HEK293T (cell line): ENCODE measurements at regions not wholly inside any gene's neighbourhood (a gene's known extent, or its start where the extent isn't known, plus 50 kb on each side); places are given as distances from the start of the nearest gene placed in this dataset.

Experiments
- CTCF ChIA-PET: fragments of 350-600 bp; formaldehyde crosslinking; extraction: SDS; loops from one replicate; lab custom pipeline; 2021; ENCODE audit warnings: antibody characterized with exemption, inconsistent platforms; lab: Yijun Ruan, JAX
- POLR2A ChIA-PET: fragments of 350-600 bp; formaldehyde crosslinking; extraction: SDS; loops from one replicate; lab custom pipeline; 2020; ENCODE audit warnings: antibody characterized with exemption, inconsistent platforms; lab: Yijun Ruan, JAX
- DNase-seq: peaks from one replicate; pipeline ENCODE4 v3.0.0; 2012; ENCODE audit warnings: mixed read lengths; ENCODE audit errors: extremely low spot score
- ARNT ChIP-seq: fragments of 450-650 bp; IDR thresholded peaks from 2 replicates; pipeline ENCODE4 v1.6.1; 2017; ENCODE audit warnings: mild to moderate bottlenecking
- BHLHE40 ChIP-seq: fragments of 450-650 bp; IDR thresholded peaks from 2 replicates; pipeline ENCODE4 v1.6.1; 2016; ENCODE audit warnings: mild to moderate bottlenecking, moderate library complexity, borderline replicate concordance
- CTBP1 ChIP-seq: fragments of 450-650 bp; IDR thresholded peaks from 2 replicates; pipeline ENCODE4 v1.6.1; 2016; ENCODE audit warnings: borderline replicate concordance
- ELF4 ChIP-seq: fragments of 450-650 bp; IDR thresholded peaks from 2 replicates; pipeline ENCODE4 v1.6.1; 2017; ENCODE audit warnings: antibody characterized with exemption
- FOXA1 ChIP-seq: fragments of 450-650 bp; IDR thresholded peaks from 2 replicates; pipeline ENCODE4 v1.6.1; 2016; ENCODE audit warnings: mild to moderate bottlenecking
- FOXK2 ChIP-seq: fragments of 450-650 bp; IDR thresholded peaks from 2 replicates; pipeline ENCODE4 v1.6.1; 2016; ENCODE audit warnings: mild to moderate bottlenecking
- FOXM1 ChIP-seq: fragments of 450-650 bp; IDR thresholded peaks from 2 replicates; pipeline ENCODE4 v1.6.1; 2017; ENCODE audit warnings: mild to moderate bottlenecking, borderline replicate concordance
- HDGF ChIP-seq: fragments of 450-650 bp; IDR thresholded peaks from 2 replicates; pipeline ENCODE4 v1.6.1; 2017; ENCODE audit warnings: antibody characterized with exemption, borderline replicate concordance
- L3MBTL2 ChIP-seq: fragments of 450-650 bp; conservative IDR thresholded peaks from 2 replicates; pipeline ENCODE4 v1.6.1; 2016; ENCODE audit warnings: mild to moderate bottlenecking
- LEF1 ChIP-seq: fragments of 450-650 bp; IDR thresholded peaks from 2 replicates; pipeline ENCODE4 v1.6.1; 2017; ENCODE audit warnings: mild to moderate bottlenecking, borderline replicate concordance
- NFRKB ChIP-seq: fragments of 450-650 bp; IDR thresholded peaks from 2 replicates; pipeline ENCODE4 v1.6.1; 2016; ENCODE audit warnings: mild to moderate bottlenecking, moderate library complexity
- SP1 ChIP-seq: fragments of 450-650 bp; IDR thresholded peaks from 2 replicates; pipeline ENCODE4 v1.6.1; 2017
- SUZ12 ChIP-seq: fragments of 450-650 bp; IDR thresholded peaks from 2 replicates; pipeline ENCODE4 v1.6.1; 2016; ENCODE audit warnings: mild to moderate bottlenecking
- TARDBP ChIP-seq: fragments of 450-650 bp; IDR thresholded peaks from 2 replicates; pipeline ENCODE4 v1.6.1; 2016
- ZNF384 ChIP-seq: fragments of 450-650 bp; IDR thresholded peaks from 2 replicates; pipeline ENCODE4 v1.6.1; 2016
- TF ChIP-seq, protein P1 (sequence below): fragments of 450-650 bp; IDR thresholded peaks from 2 replicates; pipeline ENCODE4 v1.6.1; 2016

- TF ChIP-seq ZNF384: no peak
- DNase-seq: no peak
- POLR2A ChIA-PET: no interaction called here
- CTCF ChIA-PET: no interaction called here
Observed at GRCh38 chr7:34451183-34451582, 206.8 kb upstream of the NPSR1 start.

GRCh38 chr7:34451923-34452322 is 206.1 kb upstream of the NPSR1 start:
- TF ChIP-seq LEF1: no peak
- TF ChIP-seq ELF4: no peak
- no peak for TF ChIP-seq FOXM1
- TF ChIP-seq L3MBTL2: no peak
- TF ChIP-seq CTBP1: no peak
- no peak for TF ChIP-seq ZNF384
- no peak for TF ChIP-seq FOXK2
- TF ChIP-seq HDGF: no peak
- TF ChIP-seq, protein P1, sequence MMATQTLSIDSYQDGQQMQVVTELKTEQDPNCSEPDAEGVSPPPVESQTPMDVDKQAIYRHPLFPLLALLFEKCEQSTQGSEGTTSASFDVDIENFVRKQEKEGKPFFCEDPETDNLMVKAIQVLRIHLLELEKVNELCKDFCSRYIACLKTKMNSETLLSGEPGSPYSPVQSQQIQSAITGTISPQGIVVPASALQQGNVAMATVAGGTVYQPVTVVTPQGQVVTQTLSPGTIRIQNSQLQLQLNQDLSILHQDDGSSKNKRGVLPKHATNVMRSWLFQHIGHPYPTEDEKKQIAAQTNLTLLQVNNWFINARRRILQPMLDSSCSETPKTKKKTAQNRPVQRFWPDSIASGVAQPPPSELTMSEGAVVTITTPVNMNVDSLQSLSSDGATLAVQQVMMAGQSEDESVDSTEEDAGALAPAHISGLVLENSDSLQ: no peak
- TF ChIP-seq TARDBP: no peak
- no peak for TF ChIP-seq NFRKB
- TF ChIP-seq ARNT: no peak
- ChIA-PET POLR2A (no interaction called here), CTCF (no interaction called here)
- DNase-seq: no peak

GRCh38 chr7:34452363-34452762 is 205.7 kb upstream of the NPSR1 start:
- no peak for DNase-seq
- no peak for TF ChIP-seq ARNT
- no peak for TF ChIP-seq SUZ12
- POLR2A ChIA-PET: no interaction called here
- CTCF ChIA-PET: interaction anchor here (0.8 kb wide), 1 partner anchor 132 kb away, joined by 4 read pairs; no protein-coding TSS in a partner anchor

DNA sequence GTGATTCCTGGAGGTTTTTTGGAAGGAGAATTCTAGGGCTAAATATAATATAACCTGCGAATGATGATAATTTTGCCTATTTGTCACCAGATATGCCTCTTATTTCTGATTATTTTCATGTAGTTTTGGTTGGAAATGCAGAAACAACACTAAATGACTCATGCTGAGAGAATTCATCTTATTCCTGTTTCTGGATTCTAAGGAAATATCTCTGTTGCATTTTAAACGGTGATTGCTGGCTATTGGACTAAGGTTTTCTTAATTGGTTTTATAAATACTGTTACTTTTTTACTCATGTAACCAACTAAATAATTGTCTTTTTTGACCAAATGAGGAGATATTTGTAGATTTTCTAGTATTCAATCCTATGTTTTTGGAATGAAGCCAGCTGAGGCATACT is 204.9 kb upstream of the NPSR1 start:
- CTCF ChIA-PET: interaction anchor here (0.8 kb wide), 1 partner anchor 132 kb away, joined by 4 read pairs; no protein-coding TSS in a partner anchor
- POLR2A ChIA-PET: no interaction called here
- TF ChIP-seq HDGF: no peak
- no peak for DNase-seq

DNA sequence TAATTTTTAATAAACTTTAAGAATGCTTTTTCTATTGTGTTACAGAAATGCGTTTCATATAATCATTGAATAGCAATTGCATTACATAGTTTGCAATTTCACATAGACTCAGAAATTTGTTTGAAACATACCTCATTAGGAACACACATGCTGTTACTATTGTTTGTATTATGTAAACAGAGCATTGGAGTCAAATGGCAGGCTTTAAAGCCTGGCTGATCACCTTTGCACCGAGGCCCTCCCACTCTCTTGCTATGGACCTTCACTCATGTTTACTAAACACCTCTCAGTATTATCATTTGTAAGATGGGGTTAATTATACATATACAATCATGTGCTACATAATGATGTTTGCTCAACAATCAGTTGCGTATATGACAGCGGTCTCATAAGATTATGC is 203.6 kb upstream of the NPSR1 start:
- no peak for DNase-seq
- TF ChIP-seq L3MBTL2 (no peak), TARDBP (no peak), HDGF (no peak), ZNF384 (no peak), SP1 (no peak)
- ChIA-PET POLR2A (no interaction called here), CTCF (no interaction called here)

DNA sequence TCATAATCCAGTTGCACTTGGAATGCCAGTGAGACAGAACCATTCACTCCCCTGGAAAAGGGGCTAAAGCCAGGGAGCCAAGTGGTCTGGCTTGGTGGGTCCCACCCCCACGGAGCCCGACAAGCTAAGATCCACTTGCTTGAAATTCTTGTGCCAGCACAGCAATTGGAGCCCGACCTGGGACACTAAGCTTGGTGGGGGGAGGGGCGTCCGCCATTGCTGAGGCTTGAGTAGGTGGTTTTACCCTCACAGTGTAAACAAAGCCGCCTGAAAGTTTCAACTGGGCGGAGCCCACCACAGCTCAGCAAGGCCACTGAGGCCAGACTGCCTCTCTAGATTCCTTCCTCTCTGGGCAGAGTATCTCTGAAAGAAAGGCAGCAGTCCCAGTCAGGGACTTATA is 200.7 kb upstream of the NPSR1 start:
- TF ChIP-seq L3MBTL2: no peak
- TF ChIP-seq FOXM1: no peak
- TF ChIP-seq ZNF384: no peak
- TF ChIP-seq ELF4: no peak
- TF ChIP-seq BHLHE40: no peak
- TF ChIP-seq, protein P1: no peak
- TF ChIP-seq ARNT: no peak
- no peak for TF ChIP-seq NFRKB
- no peak for TF ChIP-seq CTBP1
- TF ChIP-seq LEF1: no peak
- no peak for TF ChIP-seq HDGF
- no peak for TF ChIP-seq TARDBP
- no peak for TF ChIP-seq SUZ12
- ChIA-PET CTCF (no interaction called here), POLR2A (no interaction called here)
- no peak for DNase-seq

DNA sequence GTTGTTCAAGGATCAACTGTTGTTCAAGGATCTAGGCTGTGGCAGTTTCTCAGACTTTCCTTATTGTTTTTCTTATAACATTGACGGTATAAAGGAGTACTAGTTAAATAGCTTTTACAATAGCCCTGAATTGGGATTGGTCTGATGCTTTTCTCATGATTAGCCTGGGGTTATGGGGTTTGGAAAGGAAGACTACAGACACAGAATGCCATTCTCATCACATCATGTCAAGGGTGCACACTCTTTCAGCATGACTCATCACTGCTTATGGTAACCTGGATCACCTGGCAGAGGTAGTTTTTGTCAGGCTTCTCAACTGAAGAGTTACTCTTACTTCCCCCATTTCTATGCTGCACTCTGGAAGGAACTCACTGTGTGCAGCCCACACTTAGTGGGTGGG is 194.2 kb upstream of the NPSR1 start:
- ChIA-PET CTCF (no interaction called here), POLR2A (no interaction called here)
- no peak for DNase-seq
- TF ChIP-seq BHLHE40: no peak
- no peak for TF ChIP-seq LEF1
- no peak for TF ChIP-seq TARDBP
- TF ChIP-seq FOXK2: no peak
- no peak for TF ChIP-seq L3MBTL2
- no peak for TF ChIP-seq HDGF
- no peak for TF ChIP-seq ARNT
- no peak for TF ChIP-seq ZNF384
- TF ChIP-seq SP1: no peak
- TF ChIP-seq SUZ12: no peak
- TF ChIP-seq FOXA1: no peak
- no peak for TF ChIP-seq FOXM1
- TF ChIP-seq NFRKB: no peak
- TF ChIP-seq ELF4: no peak
- TF ChIP-seq, protein P1: no peak
- TF ChIP-seq CTBP1: no peak

GRCh38 chr7:34471844-34472243 is 186.2 kb upstream of the NPSR1 start:
- POLR2A ChIA-PET: no interaction called here
- CTCF ChIA-PET: no interaction called here
- DNase-seq: no peak
- TF ChIP-seq SP1 (no peak), HDGF (no peak), FOXA1 (no peak), ELF4 (no peak), L3MBTL2 (no peak), CTBP1 (no peak), SUZ12 (no peak), LEF1 (no peak), BHLHE40 (no peak), ZNF384 (no peak), ARNT (no peak), NFRKB (no peak), FOXM1 (no peak), FOXK2 (no peak), TARDBP (no peak)
- TF ChIP-seq, protein P1: no peak
